Left renal cortex interstitium (tissue), 4 donors: ENCODE measurements at regions not wholly inside any gene's neighbourhood (a gene's known extent, or its start where the extent isn't known, plus 50 kb on each side); places are given as distances from the start of the nearest gene placed in this dataset.

Experiments
- DNase-seq, 4 donors: peaks; one replicate each; pipeline ENCODE4 v3.0.0-alpha.2; 2013; ENCODE audit warnings: low read depth in 4 of 4, low spot score in 2 of 4, missing footprints in 1 of 4

DNA sequence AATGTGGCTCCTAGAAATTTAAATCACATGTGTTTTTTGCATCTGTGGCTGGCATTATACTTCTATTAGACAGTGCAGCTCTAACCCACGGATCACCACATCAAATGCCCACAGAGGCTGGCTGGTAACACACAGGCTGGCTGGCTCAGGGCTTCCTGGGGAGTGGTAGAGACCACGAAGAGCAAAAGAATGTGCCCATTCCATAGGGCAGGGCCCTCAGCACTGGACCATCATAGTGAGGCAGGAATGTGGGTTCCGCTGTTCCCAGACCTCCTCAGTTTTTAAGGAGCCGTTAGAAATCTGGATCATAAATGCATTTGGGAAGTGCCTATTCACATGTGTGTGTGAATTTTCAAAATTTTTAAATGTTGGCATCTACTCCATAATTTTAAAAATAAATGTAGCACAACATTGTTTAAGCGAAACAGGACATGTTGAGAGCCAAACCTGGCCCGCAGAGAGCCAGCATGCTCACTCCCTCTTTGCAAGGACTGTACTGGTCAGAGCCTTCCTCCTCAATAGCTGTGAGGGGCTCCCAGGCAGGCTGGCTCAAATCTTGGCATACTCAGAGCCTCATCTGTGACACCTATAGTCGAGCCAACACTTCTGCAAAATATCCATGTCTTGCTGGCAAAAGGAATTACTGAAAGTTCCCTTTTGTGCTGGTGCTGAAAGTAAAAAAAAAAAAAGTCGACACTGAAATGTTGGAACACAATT is 190.5 kb downstream of the FNDC1 start:
- DNase-seq = no peak

DNA sequence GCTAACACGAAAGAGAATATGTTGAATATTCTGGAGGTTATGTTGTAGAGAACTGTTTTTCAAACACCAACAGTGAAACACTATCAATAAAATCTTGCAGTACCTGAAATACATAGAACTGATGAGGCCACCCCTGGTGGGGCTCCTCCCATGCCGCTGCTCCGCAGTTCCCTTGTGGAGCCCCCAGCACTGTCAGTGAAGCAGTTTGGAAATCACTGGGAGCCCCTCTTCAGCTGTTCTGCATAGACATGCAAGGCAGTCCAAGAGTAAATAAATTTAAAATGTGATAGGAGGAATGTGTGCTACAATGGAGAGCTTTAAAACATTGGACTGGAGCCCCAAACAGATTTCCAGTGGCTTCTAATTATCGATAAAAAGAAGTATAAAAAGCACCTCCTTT is 189.4 kb downstream of the FNDC1 start:
- DNase-seq = no peak

DNA sequence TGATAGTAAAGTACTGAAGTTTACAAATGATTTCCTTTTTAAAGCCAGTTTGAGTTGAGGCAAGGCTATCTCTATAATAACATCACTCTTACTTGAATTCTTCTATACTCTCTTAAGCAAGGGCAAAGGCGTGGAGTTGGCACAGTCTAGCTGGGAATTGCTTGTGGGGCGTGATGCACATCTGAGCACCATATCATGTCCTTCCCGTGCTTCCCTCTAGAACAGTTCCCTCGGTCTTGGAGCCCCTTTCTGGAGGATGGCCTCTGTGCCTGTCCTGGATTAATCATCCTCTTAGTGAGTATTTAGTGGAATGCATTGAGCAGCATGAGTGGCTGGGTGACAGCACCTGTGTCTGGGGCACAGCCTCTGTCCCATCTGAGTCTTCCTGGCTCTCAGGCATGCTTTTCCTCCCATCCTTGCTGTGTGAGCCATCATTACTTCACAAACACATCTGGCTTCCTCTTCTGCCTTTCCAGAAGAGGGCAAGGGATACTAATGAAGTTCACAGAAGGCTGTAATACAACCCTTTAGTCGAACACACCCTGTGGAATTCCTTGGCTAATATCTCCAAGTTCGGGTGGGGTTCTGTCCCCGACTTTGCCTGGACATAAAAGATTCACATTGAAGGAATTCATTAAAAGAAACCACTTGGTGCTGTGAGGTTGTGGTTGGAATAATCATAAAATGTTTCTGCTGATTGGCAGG is 188.2 kb downstream of the FNDC1 start:
- no peak for DNase-seq

DNA sequence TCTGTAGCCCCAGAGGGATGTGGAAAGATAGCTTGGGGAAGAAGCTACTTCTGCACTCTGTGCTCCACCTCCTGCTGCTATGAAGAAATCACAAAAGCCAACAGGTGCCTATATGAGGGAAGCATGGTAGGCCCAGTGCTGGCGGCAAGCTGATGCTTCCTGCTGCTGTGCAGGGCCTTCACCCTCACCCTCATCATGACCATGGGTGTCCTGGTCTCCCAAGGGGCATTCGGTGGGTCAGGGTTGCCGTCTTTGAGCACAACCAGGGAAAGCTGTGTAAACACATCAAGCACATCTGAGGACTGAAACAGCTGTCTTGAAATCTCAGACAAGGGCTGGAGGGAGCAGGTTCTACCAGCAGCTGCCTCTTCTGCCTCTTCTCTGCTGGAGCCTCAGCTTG is 184.0 kb downstream of the FNDC1 start:
- DNase-seq = no peak

DNA sequence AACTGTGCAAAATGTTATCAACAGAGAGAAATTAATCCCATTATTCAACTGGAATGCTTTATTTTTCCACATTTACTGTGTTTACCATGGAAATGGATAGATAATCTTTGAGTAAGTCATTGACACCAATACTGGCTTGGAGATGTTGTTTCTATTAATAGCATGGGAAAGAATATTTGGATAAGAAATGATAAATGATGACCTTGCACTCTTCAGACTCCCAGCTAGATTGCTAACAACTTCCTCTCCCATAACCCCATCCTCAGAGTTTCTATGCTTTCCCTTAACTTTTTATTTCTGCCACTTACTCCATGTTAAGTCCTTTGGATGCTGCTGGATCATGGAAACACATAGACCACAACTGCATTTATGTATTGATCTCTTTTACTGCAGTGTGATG is 182.5 kb downstream of the FNDC1 start:
- no peak for DNase-seq

DNA sequence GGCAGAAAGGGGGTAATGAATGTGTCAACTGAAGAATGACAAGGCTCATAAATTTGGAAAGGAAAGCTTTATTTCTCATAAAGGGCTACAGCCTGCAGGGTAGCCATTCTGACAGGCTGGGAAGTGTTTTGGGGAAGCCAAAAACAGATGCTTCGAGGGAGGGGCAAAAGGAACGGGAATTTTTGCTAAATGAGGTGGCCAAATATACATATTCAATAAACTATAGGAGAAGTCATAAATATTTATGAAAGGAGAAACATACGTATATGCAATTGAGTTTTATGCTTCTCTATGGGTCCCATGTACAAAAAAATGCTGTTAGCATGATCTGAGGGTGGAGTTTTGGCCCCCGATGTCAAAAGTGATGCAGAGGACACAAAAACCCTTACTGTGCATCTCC is 180.7 kb downstream of the FNDC1 start:
- no peak for DNase-seq

DNA sequence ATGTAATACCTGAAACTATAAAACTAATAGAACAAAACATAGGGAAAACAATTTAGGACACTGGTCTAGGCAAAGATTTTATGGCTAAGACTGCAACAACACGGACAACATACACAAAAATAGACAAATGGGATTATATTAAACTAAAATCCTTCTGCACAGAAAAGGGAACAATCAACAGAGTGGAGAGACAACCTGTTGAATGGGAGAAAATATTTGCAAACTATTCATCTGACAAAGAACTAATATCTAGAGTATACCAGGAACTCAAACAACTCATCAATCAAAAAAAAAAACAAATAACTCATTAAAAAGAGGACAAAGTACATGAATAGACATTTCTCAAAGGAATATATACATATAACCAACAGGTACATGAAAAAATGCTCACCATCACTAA is 174.5 kb downstream of the FNDC1 start:
- DNase-seq = no peak

DNA sequence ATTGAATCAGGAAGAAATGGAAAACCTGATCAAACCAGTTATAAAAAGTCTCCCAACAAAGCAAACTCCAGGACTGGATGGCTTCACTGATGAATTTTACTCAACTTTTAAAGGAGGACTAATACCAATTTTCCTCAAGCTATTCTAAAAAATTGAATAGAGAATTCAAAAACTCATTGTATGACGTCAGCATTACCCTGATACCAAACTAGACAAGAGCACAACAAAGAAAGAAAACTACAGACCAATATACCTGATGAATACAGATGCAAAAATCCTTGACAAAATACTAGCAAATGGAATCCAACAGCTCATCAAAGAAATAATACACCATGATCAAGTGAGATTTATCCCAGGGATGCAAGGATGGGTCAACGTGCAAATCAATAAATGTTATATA is 172.9 kb downstream of the FNDC1 start:
- DNase-seq = no peak

DNA sequence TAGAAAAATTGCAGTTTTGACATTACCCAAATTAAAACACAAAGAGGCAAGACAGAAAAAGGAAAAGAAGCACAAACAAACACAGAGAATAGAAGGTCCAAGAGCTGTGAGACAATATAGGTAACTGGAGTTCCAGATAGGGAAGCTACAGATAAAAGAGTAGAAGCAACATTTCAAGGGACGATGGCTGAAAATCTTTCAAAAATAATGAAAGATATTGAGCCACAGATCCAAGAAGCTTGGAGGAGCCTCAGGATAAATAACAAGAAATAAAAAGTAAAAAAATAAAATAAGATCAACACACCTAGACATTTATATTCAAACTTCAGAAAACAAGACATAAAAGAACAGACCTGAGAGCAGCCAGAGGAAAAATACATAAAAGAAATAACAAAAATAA is 164.9 kb downstream of the FNDC1 start:
- no peak for DNase-seq

DNA sequence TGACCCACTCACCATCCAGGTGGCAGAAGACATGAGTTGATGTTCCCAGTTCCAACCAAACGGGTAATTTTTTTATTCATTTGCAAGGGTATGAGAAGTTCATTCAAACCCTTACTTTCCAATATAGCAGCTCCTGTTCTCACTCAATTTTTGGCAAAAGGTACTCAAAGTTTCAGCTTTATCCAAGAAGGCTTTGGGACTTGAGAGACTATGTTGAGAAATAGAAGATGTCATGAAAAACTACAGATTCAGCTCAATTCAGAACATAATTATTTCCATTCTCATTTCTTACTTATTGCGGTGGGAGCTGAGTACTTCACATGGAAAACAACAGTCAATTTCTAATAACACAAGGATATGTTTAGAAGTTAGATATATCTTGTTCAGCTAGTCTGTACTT is 162.3 kb downstream of the FNDC1 start:
- no peak for DNase-seq

DNA sequence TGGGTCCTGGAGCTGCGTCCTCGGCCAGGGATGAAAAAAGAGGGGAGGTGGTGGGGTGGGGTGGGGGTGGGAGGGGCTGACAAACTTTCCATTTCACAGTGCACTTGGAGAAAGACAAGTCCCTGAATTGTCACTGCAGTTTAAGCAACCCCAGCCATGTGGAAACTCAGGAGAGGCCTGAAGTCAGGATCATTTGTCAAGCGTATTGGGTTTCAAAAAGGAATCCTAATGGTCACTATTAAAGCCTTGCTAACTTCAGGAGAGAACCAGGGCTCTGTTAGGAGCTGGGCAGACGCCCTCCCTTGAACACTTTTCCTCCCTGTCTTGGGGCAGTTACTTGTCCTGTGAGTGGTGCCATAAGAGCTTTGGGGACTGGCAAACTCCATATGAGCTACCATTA is 159.9 kb downstream of the FNDC1 start:
- DNase-seq = peak in 1 of 4 donors; percentile 16

DNA sequence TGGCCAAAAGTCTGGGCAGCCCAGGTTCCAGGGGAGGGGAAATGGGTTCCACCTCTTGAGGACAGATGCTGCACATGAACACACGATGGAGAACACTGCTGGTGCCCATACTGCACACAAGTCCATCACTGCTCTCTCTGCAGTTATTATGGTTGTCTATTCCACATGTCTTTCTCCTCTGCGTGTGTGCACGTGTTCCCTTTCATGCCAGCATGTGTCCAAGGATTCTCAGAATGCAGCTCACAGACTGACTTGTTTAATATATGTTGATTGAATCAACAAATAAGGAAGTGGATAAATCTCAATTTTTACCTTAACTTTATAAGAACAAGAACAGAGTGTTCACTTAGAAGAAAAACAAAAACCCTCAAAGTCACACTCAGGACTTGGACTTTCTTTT is 158.9 kb downstream of the FNDC1 start:
- no peak for DNase-seq

DNA sequence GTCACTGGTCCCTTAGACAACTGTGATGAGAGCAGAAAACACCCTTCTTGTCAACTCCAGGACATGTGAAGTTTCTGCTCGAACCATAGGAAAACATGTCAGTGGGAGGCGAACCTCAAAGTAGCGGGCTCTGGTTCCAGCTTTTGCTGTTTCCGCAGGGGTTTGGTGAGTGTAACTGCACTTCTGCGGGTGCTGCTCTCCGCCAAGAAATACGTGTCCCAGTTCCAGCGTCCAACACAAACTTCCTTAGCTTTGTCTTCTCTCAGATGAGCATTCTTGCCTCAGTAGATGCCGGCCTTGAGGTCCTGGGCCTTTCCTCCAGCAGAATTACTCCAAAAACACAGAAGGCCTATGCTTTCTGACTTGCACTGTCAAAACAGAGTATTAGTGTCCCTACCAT is 156.3 kb downstream of the FNDC1 start:
- DNase-seq = no peak

DNA sequence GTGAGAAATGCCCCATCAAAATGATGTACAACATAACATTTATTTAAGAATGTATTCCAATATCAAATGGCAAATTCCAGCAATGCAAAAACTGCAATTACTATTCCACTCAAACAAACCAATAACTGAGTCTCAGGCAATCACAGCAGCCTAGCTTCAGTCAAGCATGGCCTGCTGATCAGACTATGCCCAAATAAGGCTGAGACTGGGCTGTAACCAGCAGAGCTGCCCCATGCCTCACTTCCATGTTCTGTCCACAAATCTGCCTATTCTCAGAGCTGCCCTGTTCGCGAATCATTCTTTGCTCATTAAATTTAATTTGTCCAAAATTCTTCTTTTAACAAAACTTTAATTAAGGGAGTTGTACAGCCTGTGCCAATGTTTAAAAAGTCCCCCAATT is 155.4 kb downstream of the FNDC1 start:
- no peak for DNase-seq
